GM12878 (cell line): ENCODE measurements at regions not wholly inside any gene's neighbourhood (a gene's known extent, or its start where the extent isn't known, plus 50 kb on each side); places are given as distances from the start of the nearest gene placed in this dataset.

Experiments used
- ATAC-seq: fragments of 200-7000 bp; cut with Tn5 transposase; 3 replicates; pipeline ENCODE4 v1.9.1; 2020; ENCODE audit warnings: mild to moderate bottlenecking, moderate library complexity
- BruUV-seq: library from RNA; stranded (reverse); fragments of 400-500 nt; replicated peaks from 2 replicates; lab custom pipeline; 2021; lab: Mats Ljungman, UMichigan
- CTCF ChIA-PET: fragments of 300-600 bp; sonication (Branson Sonifier 250); formaldehyde crosslinking; extraction: SDS; loops from one replicate; lab custom pipeline; 2021; ENCODE audit warnings: inconsistent platforms; lab: Yijun Ruan, JAX
- POLR2A ChIA-PET: fragments of 350-600 bp; formaldehyde crosslinking; extraction: SDS; loops from one replicate; lab custom pipeline; 2021; ENCODE audit warnings: inconsistent platforms; lab: Charles Lee
- RAD21 ChIA-PET: fragments of 300-600 bp; sonication (Branson Sonifier 250); formaldehyde crosslinking; loops from one replicate; lab custom pipeline; 2023; ENCODE audit warnings: antibody characterized with exemption; ENCODE audit not compliant: unreplicated experiment; lab: Charles Lee
- SMC1A ChIA-PET: fragments of 300-600 bp; sonication (Branson Sonifier 250); formaldehyde crosslinking; loops from one replicate; lab custom pipeline; 2023; ENCODE audit not compliant: unreplicated experiment, uncharacterized antibody; lab: Charles Lee
- DNase-seq: peaks from one replicate; pipeline ENCODE4 v3.0.0-alpha.2; 2011; ENCODE audit warnings: low read depth, low spot score
- FAIRE-seq: peaks from 3 replicates; lab custom pipeline; 2011; peaks lifted over from hg19 to GRCh38; lab: Jason Lieb, UNC
- H2AFZ ChIP-seq: 2 replicates; pipeline ENCODE4 v1.6.0; 2011; ENCODE audit warnings: low read depth, low read length, control low read depth; ENCODE audit not compliant: control insufficient read depth
- H3K27ac ChIP-seq: 2 replicates; pipeline ENCODE4 v1.5.1; 2011; ENCODE audit warnings: control low read depth; ENCODE audit not compliant: control insufficient read depth, insufficient read depth
- H3K27me3 ChIP-seq, 2 experiments: replicated peaks in 1 of 2; 2 replicates each; pipeline versions ENCODE4 v1.6.0 to v1.6.1; 2011; ENCODE audit warnings: low read length in 1 of 2; ENCODE audit not compliant: control insufficient read depth in 2 of 2, insufficient read depth in 2 of 2
- H3K36me3 ChIP-seq, 2 experiments: 2 replicates each; pipeline ENCODE4 v1.5.1; 2011; ENCODE audit warnings: low read length in 1 of 2; ENCODE audit not compliant: control insufficient read depth in 2 of 2, insufficient read depth in 2 of 2
- H3K4me1 ChIP-seq: 2 replicates; pipeline ENCODE4 v1.6.1; 2011; ENCODE audit warnings: mild to moderate bottlenecking, low read length, moderate library complexity, mixed read lengths; ENCODE audit not compliant: control insufficient read depth, insufficient read depth
- H3K4me2 ChIP-seq: 2 replicates; pipeline ENCODE4 v1.6.0; 2011; ENCODE audit warnings: control low read depth; ENCODE audit not compliant: control insufficient read depth, insufficient read depth
- H3K4me3 ChIP-seq: fragments of 200-600 bp; sonication (generic); 2 replicates; pipeline ENCODE4 v1.5.1; 2016
- H3K79me2 ChIP-seq: 2 replicates; pipeline ENCODE4 v1.6.0; 2011; ENCODE audit warnings: low read length; ENCODE audit not compliant: control insufficient read depth, insufficient read depth
- H3K9ac ChIP-seq: 2 replicates; pipeline ENCODE4 v1.8.0; 2011; ENCODE audit warnings: low read length, control low read depth, mixed read lengths; ENCODE audit not compliant: control insufficient read depth, insufficient read depth
- H3K9me3 ChIP-seq: replicated peaks from 3 replicates; pipeline ENCODE4 v1.5.1; 2011; ENCODE audit warnings: mild to moderate bottlenecking, low read length; ENCODE audit not compliant: control insufficient read depth, insufficient read depth
- H4K20me1 ChIP-seq: 2 replicates; pipeline ENCODE4 v1.6.0; 2011; ENCODE audit not compliant: control insufficient read depth, insufficient read depth
- CTCF ChIP-seq, 3 experiments: IDR thresholded peaks in 2 of 3; conservative IDR thresholded peaks in 1 of 3; 2 replicates each; pipeline ENCODE4 v1.5.1; 2011; ENCODE audit warnings: low read depth in 3 of 3, low read length in 3 of 3, mild to moderate bottlenecking in 3 of 3, control low read depth in 2 of 3, moderate library complexity in 2 of 3, inconsistent platforms in 1 of 3, mixed read lengths in 1 of 3; ENCODE audit not compliant: control insufficient read depth in 2 of 3, insufficient read depth in 1 of 3; ENCODE audit errors: extremely low read depth in 1 of 3
- ETV6 ChIP-seq, 2 experiments: fragments of 450-650 bp in 1 of 2; IDR thresholded peaks in 1 of 2; conservative IDR thresholded peaks in 1 of 2; 2 replicates each; pipeline ENCODE4 v1.6.1; 2014; ENCODE audit warnings: antibody characterized with exemption in 1 of 2, borderline replicate concordance in 1 of 2, low read depth in 1 of 2, mild to moderate bottlenecking in 1 of 2, moderate library complexity in 1 of 2
- EZH2 ChIP-seq: IDR thresholded peaks from 2 replicates; pipeline ENCODE4 v1.6.1; 2012; ENCODE audit warnings: low read depth, mild to moderate bottlenecking, control low read depth, inconsistent platforms, low read length, borderline replicate concordance; ENCODE audit not compliant: control insufficient read depth
- HCFC1 ChIP-seq: fragments of 150-350 bp; IDR thresholded peaks from 2 replicates; pipeline ENCODE4 v1.6.1; 2014; ENCODE audit warnings: low read length
- MEF2A ChIP-seq: IDR thresholded peaks from 2 replicates; pipeline ENCODE4 v1.6.1; 2011; ENCODE audit warnings: low read depth, mild to moderate bottlenecking, low read length, moderate library complexity; ENCODE audit not compliant: insufficient read depth
- PML ChIP-seq: IDR thresholded peaks from 2 replicates; pipeline ENCODE4 v1.6.1; 2012; ENCODE audit warnings: low read length, inconsistent platforms
- RAD51 ChIP-seq: fragments of 450-650 bp; IDR thresholded peaks from 2 replicates; pipeline ENCODE4 v1.6.1; 2016; ENCODE audit warnings: moderate library complexity, mild to moderate bottlenecking, inconsistent platforms
- RB1 ChIP-seq: fragments of 450-650 bp; formaldehyde crosslinking; IDR thresholded peaks from 2 replicates; pipeline ENCODE4 v1.6.1; 2017; ENCODE audit warnings: mild to moderate bottlenecking, borderline replicate concordance
- RCOR1 ChIP-seq: conservative IDR thresholded peaks from 2 replicates; pipeline ENCODE4 v1.6.1; 2012; ENCODE audit warnings: low read depth, low read length, improper control_type of control experiment
- RELB ChIP-seq: fragments of 450-650 bp; IDR thresholded peaks from 2 replicates; pipeline ENCODE4 v1.6.1; 2017; ENCODE audit warnings: low read depth, mild to moderate bottlenecking, moderate library complexity
- STAT1 ChIP-seq: fragments of 450-650 bp; conservative IDR thresholded peaks from 2 replicates; pipeline ENCODE4 v1.6.1; 2014; ENCODE audit warnings: antibody characterized with exemption, mild to moderate bottlenecking
- TBL1XR1 ChIP-seq: IDR thresholded peaks from 2 replicates; pipeline ENCODE4 v1.6.1; 2012; ENCODE audit warnings: low read depth, low read length, improper control_type of control experiment
- USF2 ChIP-seq: IDR thresholded peaks from 2 replicates; pipeline ENCODE4 v1.6.1; 2011; ENCODE audit warnings: low read depth, low read length, improper control_type of control experiment, borderline replicate concordance
- ZNF207 ChIP-seq: fragments of 450-650 bp; IDR thresholded peaks from 2 replicates; pipeline ENCODE4 v1.6.1; 2014; ENCODE audit warnings: antibody characterized with exemption, mild to moderate bottlenecking, borderline replicate concordance
- WGBS: methylation state at CpG from one replicate; pipeline ENCODE4 v1.1.6; 2016; ENCODE audit warnings: low lambda C conversion rate; ENCODE audit not compliant: insufficient replicate concordance, insufficient coverage; ENCODE audit errors: missing lambda C conversion rate; 5-methylcytosine and 5-hydroxymethylcytosine counted together
- in situ Hi-C: fragments of 300-500 bp; cut with MboI; formaldehyde crosslinking; loops from 9 replicates; pipeline ENCODE4 v1.14.3; 2018; ENCODE audit warnings: mixed read lengths
- intact Hi-C: fragments of 100-400 bp; cut with micrococcal nuclease; formaldehyde crosslinking; loops from one replicate; pipeline ENCODE4 v1.14.2; 2022; ENCODE audit not compliant: unreplicated experiment

- H3K4me2 ChIP-seq: no peak overlapping the region
- no peak overlapping the region for H3K27ac ChIP-seq
- H3K4me3 ChIP-seq: no peak overlapping the region
- POLR2A ChIA-PET: no interaction called here
- no peaks in the 10 kb centered on the region; the same call in 2 of the 3 replicates for H3K9me3 ChIP-seq
- intact Hi-C loops: no loop called here
- no peaks in the 10 kb centered on the region for H3K27me3 ChIP-seq
- in situ Hi-C loops: no loop called here
- CTCF ChIA-PET: no interaction called here
- H3K9ac ChIP-seq: no peak overlapping the region
- DNase-seq (no peak), ATAC-seq (no peak), FAIRE-seq (no peak)
- no peaks in the 10 kb centered on the region for H3K79me2 ChIP-seq
- no peaks in the 10 kb centered on the region for H4K20me1 ChIP-seq
- H2AFZ ChIP-seq: no peak overlapping the region
- no TSS peak for BruUV-seq
- WGBS: 54% methylated on average over 10 of the region's 13 CpGs
- RAD21 ChIA-PET: no interaction called here
- TF ChIP-seq RELB: no peak
- TF ChIP-seq, all 136 proteins: peak for 0
- SMC1A ChIA-PET: no interaction called here
- Histone ChIP-seq H3K36me3 (no peaks in the 10 kb centered on the region), H3K4me1 (no peaks in the 10 kb centered on the region)
Measured at GRCh38 chr7:153935095-153935494, 117.1 kb upstream of the DPP6 start.

- ChIA-PET POLR2A (no interaction called here), RAD21 (no interaction called here), SMC1A (no interaction called here), CTCF (no interaction called here)
- intact Hi-C loops: no loop called here
- Histone ChIP-seq H3K4me3 (no peak overlapping the region), H4K20me1 (no peaks in the 10 kb centered on the region), H3K4me2 (no peak overlapping the region), H3K9ac (no peak overlapping the region), H3K27me3 (no peaks in the 10 kb centered on the region), H2AFZ (no peak overlapping the region), H3K27ac (no peak overlapping the region), H3K79me2 (no peaks in the 10 kb centered on the region), H3K36me3 (no peaks in the 10 kb centered on the region), H3K9me3 (no peaks in the 10 kb centered on the region; the same call in 2 of the 3 replicates), H3K4me1 (no peaks in the 10 kb centered on the region)
- WGBS: 37% methylated on average over 8 of the region's 8 CpGs
- no TSS peak for BruUV-seq
- in situ Hi-C loops: no loop called here
- ATAC-seq (no peak), FAIRE-seq (no peak), DNase-seq (no peak)
- TF ChIP-seq ETV6 (conservative IDR thresholded peaks at IDR 0.05 in 1 of 2, IDR thresholded peaks at IDR 0.05 in 1 of 2; ENCODE audit: borderline replicate concordance in 1 of 2, low read depth in 1 of 2): no peak
- no peak for TF ChIP-seq STAT1
- TF ChIP-seq RCOR1: no peak
- no peak for TF ChIP-seq CTCF (IDR thresholded peaks at IDR 0.05 in 2 of 3, conservative IDR thresholded peaks at IDR 0.05 in 1 of 3; ENCODE audit: control insufficient read depth in 2 of 3, extremely low read depth in 1 of 3, insufficient read depth in 1 of 3, low read depth in 3 of 3, low read length in 3 of 3)
- TF ChIP-seq USF2: no peak
- no peak for TF ChIP-seq PML
- TF ChIP-seq RAD51: no peak
- TF ChIP-seq TBL1XR1: no peak
- no peak for TF ChIP-seq HCFC1
- no peak for TF ChIP-seq MEF2A
- TF ChIP-seq EZH2: no peak
- no peak for TF ChIP-seq ZNF207
- no peak for TF ChIP-seq RB1
Measured at GRCh38 chr7:153938451-153938850, 113.7 kb upstream of the DPP6 start.
